ENCODE measurements at regions not wholly inside any gene's neighbourhood (a gene's known extent, or its start where the extent isn't known, plus 50 kb on each side); places are given as distances from the start of the nearest gene placed in this dataset.

DNA sequence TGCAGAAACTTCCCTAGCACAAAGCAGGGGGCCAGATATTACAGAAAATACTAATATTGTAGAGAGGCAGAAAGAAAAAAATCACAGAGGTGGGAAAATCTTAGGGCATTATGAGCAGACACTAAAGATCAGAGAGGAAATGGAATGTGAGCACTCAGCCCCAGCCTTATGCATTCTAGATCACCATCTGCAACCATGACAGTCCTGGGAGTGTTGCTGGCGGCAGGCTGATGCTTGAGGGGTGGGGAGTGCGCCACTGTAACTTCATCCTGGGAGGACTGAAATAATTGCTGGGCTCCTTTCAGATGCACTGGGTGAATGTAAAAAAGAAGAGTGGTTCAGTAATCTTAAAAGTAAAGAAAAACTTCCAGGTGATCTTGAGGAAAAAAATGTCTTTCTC is 427.6 kb upstream of the SEMA6D start:
- DNase-seq: no peak

DNA sequence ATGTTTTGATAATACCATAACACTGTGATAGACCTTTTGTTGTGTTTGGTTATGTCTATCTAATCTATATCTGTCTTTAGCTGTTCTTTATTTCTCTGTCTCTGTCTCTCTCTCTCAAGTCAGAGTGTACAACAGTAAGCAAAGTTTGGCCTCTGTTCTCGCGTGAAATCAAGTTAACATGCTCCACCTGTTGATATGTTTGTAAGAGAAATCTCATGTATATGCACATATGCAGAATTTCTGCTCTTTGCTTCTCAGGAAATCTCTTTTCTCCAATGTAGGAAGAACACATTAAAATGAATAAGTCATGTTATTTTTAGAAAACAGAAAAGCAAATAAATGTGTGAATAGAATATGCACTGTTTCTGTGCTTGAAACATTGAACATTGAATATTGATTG is 425.5 kb upstream of the SEMA6D start:
- no peak for DNase-seq

DNA sequence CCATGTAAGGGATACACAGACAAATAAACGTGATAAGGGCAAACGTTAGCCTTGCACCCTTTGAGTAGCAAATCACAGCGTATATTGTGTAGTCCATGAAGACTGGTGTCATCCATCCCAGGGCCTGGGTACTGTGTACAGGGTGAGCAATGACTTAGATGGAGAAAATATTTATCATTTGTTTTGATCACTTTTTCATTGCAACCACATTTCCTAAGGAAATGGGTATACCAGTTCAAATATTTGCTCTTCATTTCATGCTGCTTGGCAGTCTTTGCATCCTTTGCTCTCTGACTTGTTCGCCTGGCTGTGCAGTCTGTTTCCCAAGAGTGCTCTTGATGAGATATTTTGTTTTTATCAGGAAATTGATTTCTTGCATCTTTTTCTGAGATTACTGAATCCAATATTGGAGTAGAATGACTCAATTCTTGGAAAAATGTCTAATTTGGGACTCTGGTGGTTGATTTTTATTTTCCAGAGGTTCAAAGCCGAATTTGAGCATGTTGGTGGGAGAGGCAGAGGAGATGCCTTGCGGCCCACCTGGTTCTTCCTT is 424.6 kb upstream of the SEMA6D start:
- no peak for DNase-seq

DNA sequence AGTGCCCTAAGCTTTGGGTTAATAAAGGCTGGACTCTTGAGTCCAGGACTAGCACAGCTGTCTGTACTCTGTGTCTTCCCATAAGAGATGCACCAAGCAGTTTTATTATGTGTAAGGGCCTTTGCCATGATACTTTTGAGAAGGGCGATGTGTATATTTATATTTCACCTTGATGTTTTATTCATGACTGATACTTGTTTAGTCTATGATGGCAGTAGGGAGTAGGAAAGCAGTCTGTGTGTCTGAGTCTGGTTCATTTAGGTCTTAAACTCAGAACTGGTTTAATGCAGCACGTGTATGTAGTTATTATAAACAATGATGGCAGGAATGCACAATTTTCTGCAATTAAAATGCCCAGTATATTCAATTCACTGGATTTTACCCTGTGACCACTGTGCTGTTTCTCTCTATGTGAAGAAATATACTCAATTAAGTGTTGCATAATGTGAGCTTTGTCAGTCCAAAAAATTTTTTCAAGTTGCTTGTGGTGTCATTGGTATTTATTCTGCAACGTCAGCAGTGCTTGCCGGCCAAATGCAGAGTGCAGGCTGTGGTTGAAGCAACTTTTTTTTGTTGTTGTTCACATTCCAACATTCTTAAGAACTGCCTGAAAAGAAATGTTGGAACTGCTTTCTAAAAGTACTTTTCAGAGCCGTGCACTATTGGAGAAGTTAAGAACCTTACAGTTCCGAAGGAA is 423.7 kb upstream of the SEMA6D start:
- no peak for DNase-seq

DNA sequence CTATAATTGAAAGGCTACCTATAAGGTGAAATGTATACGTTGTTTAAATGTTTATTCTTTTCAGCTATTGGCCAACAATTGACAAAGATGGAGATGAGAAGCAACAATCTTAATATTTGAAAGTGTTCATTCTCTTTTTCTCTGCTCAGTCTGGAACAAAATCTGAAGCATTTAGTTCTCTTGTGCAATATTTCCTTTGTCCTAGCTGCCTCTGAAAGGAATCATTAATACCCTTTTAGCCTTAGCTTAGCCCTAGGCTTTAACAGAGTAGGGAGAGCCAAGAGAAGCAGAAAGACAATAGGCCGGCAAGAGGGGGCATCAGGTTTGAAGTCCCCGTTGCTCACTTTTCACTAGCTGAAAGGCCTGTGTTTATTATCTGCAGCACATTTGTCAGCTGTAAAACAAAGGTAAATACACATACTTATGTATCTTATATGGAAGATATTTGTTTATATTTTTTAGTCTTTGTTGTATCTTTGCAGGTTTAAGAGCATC is 422.5 kb upstream of the SEMA6D start:
- no peak for DNase-seq

DNA sequence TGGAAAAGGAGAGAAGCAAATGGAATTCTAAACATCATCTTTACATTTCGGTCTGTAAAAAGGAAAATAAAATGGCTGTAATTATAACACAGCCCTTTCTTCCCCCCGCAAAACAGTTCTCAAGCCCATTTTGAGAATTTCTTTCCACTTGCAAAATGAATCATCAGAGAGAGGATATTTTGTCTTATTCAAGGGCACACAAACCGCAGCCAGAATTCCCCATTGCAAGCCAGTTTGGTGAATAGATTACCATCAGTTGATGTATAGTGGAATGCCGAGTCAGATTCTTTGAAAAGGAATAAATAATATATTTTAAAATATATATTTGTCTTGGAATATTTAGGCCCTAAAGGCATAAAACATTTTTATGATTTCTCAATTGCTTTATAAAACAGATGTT is 420.4 kb upstream of the SEMA6D start:
- no peak for DNase-seq

DNA sequence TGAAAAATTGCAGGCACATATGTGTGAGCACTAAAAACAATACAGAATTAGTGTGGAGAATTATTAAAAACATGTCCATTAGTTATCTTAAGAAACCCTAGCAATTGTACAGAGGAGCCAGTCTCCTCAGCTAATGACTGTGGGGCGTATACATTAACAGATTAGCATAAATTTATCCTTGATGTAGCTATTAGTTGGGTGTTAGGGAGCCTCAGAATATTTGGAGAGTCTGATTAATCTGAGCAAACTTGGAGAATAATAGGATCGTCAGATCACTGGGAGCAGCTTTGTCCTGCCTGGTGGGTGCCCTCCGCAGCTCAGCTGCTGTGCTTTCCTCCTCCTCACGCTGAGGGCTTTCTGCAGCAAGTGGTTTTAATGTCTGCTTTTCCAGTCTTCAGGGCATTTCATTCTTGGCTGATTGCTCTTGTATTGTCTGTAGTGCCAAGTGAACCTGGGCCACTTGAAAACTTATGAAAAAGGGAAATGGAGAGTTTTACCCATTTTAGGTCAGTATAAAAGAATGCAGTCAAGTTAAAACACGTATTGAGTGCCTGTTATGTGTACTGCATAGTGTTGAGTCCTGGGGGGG is 417.4 kb upstream of the SEMA6D start:
- no peak for DNase-seq

DNA sequence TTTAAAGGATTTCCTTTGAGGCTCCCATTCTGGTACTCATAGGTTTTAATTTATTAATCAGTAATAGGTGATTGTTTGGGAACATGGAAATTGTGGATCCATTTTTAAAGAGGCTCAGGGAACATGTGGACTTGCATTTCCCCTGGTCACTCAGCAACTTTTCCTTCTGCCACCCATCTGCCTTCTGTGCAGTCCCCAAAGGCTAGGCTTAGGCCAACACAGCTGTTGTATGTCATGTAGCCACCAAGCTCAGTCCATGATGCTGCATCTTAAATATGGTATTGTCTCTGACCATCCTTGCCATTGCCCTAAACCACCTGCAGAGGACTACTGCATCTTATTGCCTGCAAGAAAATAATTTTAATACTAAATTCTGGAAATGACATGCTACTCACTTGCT is 416.7 kb upstream of the SEMA6D start:
- no peak for DNase-seq

DNA sequence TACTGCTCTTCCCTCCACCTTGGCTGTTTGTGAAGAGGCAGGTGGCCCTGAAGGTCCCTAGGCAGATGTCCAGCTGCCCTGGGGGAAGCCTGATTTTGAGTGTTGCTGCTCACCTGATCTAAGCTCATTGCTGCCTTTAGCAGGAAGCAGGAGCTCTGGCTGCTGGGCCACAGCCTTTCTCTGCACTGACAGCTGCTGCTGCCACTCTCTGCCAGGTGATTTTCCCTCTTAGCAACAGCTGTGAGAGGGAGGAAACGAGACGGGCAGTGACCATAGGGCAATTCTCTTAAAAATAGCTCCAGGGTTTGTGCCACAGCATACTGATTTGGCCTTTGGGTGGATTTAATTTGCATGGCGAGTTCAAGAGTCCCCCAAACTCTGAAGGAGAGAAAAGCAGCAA is 415.8 kb upstream of the SEMA6D start:
- DNase-seq: no peak

DNA sequence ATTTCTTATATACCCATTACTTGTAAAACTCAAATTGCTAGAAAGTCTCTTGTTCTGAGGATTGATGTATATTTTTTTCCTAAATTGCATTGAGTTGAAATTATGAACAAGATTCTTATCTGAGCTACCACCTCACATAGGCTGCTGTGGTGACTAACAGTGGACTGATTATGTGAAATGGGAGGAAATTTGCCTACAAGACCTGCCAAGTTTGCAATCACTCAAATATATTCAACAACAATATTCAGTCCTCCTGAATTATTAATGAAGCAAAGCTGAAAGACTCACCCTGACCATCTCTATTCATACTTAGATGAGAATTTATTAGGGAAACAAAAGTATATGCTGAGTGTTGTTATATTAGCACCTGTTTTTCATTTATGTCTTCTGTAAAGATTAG is 412.6 kb upstream of the SEMA6D start:
- no peak for DNase-seq

DNA sequence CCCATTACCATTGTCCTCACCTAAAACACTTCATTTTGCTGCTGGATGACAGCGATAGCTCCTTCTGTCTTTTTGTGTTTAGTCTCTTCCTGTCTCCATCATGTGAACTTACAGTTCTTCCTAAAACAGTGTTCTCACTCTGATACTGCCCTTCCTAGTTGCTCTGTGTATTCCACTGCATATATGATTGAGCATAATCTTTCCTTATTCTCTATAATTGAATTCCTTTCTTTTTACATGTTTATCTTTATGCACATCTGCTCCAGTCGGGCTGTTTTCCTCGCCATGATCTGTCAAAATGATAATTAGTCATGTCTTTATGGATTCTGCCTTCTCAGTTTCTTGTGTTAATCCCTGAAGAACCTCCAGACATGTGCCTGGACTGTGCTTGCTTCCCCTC is 405.1 kb upstream of the SEMA6D start:
- no peak for DNase-seq

DNA sequence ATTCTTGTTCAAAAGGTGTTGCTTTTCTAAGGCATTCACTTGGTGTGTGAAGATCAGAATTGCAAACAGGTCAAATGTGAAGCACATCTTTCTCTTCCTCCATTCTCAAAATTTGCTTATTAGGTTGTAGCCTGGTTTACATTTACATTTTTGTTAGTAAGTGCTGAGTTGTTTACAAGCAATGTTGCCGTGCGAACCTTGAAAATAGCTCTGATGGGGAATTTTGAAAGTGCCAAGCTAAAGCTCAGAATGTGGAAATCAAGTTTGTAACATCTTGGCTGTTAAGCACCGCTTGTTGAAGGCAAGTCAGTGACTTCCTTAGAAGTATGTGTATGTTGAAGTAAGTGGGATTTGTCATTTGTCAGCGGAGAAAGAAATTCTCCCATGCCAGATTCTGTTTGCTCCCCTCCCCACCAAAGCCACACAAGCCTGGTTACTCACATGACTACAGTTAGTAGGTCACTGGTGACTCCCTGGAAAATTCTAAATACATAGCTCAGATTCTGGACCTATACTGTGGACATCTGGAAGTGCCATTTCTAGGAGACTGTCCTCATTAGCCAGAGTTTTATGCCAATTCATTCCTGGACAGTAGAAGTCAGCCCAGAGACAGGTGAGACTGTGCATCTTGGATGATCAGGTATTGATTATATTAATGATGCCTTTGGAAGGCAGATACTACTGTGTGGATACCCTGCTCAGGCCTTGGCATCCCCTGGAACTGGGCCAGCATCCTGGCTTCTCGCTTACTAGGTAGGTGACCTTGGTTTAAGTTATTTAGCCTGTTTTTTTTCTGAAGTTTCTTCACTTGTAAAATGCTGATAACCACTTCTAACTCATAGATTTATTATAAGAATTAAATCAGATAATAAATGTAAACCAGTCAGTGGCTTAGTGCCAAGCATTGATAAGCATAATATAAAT is 390.6 kb upstream of the SEMA6D start:
- DNase-seq: no peak

DNA sequence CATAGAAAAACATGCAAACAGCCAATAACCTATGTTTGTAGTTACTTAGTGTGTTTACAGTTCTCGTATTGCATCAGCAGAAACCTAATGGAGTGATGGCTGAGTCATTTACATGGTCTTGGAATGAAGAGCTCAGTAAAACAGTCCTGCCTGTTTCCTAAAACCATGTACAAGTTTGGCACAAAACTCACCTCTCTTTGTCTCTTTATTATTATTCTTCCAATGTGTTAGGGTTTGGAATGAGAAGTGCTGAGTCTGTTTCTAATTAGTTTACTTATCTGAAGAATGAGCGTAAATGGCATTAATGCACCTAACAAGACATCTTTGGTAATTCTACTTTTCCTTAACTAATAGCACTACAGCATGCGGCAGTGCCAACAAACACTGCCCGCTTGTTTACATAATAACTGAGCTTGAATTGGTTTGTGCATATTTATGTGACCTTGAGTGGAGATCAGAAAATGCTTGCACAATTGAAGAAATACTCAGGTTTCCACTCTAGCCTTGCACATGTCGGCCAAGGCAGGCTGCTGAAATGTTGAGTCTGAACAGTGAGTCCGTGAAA is 385.4 kb upstream of the SEMA6D start:
- no peak for DNase-seq

DNA sequence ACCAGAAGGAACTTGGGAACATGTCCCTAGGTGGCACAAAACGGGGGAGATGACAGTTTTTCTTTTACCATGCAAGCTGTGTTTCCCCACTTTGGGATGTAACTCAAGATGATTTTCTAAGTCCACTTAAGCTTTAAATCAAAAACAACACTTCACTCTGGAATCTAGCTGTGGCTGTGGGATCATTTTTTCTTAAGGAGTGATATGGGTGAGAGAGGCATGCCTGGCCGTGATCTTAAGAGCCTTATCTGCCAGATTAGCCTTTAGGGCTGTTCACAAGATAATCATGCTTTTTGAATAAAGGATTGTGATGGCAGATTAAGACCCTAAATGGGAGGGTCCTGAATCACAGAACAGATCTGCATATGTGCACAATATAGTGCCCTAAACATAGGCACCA is 384.8 kb upstream of the SEMA6D start:
- DNase-seq: no peak

DNA sequence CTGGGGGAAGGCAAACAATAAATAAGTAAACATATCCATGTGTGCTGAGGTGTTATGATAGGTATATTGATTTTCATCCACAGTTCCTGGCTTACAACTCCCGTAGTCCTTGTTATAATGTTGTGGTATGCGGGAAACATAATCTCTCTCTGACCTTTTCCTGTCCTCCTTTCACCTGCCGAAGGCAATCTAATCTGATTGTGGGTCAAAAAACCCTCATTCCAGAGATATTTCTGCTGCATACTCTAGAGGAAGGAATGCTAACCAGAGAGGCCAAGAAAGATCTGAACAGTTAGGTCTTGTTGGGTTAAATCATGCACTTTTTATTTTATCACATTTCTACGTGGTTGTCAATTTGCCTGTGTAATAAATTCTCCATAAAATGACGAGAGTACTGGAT is 383.6 kb upstream of the SEMA6D start:
- DNase-seq: no peak

DNA sequence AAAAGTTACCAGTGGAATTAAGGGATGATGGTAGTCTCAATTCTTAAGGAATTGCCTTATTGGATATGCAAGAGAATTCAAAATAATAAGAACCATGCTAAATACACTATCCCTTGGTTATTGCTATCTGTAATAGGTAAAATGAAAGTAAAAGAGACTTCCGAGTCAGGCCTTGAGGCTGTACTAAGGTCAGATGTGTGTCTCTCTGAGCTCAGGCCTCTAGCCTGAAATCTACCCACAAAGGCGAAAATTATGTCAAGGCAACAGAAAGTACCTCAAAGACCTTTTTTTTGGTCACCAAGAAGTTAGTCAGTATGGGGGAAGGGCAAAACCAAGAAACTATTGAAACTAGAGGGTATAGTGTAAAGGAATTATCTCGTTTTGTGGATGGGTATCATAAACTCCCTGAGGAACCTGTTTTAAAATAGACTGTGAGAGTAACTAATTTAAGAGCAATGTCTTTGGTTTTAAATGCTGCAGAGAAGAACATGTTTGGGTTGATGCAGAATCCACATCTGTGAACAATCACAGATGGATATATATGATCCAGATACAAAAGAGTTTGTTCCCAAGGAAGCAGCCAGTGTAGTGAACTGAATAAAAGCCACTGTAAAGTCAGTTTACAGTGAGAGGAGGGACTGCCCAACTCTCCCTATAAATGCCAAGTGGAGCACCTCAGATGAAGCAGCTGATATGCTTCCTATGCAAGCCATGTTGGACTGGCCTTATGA is 382.3 kb upstream of the SEMA6D start:
- no peak for DNase-seq

DNA sequence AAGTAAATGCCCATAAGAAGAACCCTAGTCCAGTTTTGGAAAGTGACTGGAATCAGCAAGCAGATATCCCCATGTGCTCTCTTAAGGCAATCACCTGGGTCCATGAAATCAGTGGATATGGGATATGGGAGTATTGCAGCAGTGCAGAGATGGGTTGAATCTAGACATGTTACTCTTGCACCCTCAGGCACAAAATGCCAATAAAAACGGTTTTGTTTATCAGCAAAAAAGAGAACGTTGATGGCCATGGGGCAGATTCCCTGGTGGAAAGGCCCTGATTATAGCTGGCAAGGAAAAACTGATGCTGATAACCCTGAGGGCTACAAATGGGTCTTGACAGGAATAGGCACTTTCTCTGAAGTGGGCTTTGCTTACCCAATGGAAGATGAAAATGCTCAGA is 380.2 kb upstream of the SEMA6D start:
- DNase-seq: no peak

DNA sequence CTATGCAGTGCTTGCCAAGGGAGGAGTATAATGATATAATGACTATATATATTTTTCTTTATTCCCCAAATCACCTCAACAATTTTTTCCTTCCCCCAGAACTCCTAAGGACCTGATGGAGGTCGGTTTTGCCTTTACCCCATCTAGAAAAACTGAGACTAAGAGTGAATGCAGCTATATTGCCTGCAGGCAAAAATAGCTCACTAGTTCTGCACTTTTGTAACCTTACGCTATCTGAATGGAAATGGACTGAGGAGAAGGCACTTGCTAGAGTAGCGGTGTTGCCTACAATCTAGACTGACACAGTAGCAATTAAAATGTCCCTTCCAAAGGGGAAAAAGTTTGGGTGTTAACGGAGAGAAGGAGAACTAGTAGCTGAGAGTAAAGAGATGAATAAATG is 379.5 kb upstream of the SEMA6D start:
- no peak for DNase-seq

DNA sequence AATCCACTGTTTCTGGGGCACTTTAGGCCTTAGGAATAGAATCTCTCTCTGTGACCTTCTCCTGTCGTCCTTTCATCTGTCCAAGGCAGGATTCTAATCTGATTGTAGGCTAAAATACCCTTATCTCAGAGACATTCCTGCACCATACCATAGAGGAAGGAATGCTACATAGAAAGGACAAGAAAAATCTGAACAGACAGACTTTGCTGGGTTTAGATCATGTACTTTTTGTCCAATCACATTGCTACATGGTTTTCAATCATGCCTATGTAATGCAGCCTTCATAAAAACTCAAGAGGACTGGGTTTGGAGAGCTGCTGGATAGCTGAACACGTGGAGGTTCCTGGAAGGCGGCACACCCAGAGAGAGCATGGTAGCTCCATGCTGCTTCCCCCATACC is 378.5 kb upstream of the SEMA6D start:
- DNase-seq: no peak

DNA sequence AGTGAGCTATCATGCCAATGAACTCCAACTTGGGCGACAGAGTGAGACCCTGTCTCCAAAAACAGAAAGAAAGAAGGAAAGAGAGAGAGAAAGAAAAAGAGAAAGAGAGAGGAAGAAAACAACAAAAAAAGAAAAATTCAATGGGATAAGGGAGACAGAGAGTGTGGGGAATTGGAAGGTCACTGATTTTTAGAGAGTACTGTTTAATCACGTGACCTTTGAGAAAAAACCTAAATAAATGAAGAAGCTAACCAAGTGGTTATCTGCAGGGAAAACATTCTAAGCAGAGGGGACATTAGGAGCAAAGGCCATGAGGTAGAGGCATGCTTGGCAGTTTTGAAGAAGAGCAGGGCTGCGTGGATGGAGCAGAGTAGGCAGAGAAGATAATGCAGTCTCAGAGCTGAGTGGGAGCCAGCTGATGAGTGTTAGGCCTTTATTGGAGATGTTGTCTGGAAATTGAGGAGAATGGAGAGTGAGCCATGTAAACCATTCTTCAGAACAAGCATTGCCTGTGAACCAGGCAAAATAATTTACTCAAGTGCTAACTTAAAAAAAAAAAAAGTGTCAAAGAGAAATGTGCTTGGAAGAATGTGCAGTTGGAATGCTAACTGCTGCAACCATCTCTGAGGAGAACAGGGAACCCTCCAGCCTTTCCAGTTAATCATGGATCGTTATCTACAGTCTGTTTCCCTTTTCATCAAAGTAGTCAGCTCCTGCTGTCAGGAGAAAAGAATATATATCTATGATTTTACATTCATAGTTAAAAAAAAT is 377.3 kb upstream of the SEMA6D start:
- no peak for DNase-seq

DNA sequence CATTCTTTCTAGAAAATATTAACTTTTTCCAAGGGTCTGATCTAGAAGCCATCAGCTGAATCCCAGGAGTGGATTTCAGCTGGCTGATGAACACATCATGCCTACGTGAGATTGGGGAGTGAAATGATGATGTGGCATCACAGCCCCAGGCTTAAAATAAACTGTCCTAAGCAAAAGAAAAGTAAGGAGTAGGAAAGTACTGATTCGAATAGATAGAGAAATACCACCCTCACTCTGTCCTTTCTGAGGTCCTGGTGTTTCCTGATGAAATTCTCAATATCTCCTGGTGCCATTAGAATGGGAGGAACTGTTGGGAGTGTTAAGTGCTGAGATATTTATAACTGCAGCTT is 376.8 kb upstream of the SEMA6D start:
- no peak for DNase-seq

DNA sequence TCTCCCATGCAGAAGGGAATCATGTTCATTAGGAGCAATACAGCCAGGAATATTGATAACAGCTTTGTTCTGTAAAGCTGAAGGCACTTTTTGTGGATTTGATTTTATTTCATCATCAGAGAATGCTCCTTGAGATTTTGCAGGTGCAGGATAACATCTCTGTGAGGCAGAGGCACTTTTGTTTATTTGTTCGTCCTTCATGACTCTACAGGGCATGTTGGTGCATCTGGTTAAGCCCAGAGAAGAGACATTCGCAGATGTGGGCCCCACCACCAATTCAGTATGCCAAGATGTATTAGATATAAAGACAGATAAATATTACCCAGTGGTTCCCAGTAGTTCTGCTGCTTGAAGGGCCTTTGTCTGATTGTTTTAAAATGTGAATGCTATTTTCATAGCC is 368.1 kb upstream of the SEMA6D start:
- no peak for DNase-seq
